Urinary bladder (tissue), 3 donors: ENCODE measurements at regions not wholly inside any gene's neighbourhood (a gene's known extent, or its start where the extent isn't known, plus 50 kb on each side); places are given as distances from the start of the nearest gene placed in this dataset.

Experiments used
- DNase-seq: peaks from one replicate; pipeline ENCODE4 v3.0.0-alpha.2; 2015; ENCODE audit errors: extremely low spot score
- H3K27ac ChIP-seq: one replicate; pipeline ENCODE4 v1.5.1; 2013; ENCODE audit warnings: low read depth, mild to moderate bottlenecking, moderate library complexity
- H3K36me3 ChIP-seq: one replicate; pipeline ENCODE4 v1.6.1; 2013; ENCODE audit warnings: mild to moderate bottlenecking, moderate library complexity; ENCODE audit not compliant: insufficient read depth
- H3K4me1 ChIP-seq: one replicate; pipeline ENCODE4 v1.6.1; 2013; ENCODE audit warnings: mild to moderate bottlenecking, moderate library complexity; ENCODE audit not compliant: insufficient read depth
- H3K4me3 ChIP-seq: one replicate; pipeline ENCODE4 v1.5.1; 2013; ENCODE audit warnings: low read depth, low read length
- WGBS: extraction: QIAGEN DNeasy Blood & Tissue Kit; methylation state at CpG from one replicate; pipeline ENCODE4 v1.1.7; 2013; 5-methylcytosine and 5-hydroxymethylcytosine counted together
- donor health status: healthy with polysubstance abuse.
- donor health status: healthy.

GRCh38 chr18:46393230-46393629, 263.8 kb downstream of the LOXHD1 start:
- WGBS: 80% methylated on average over 8 of the region's 8 CpGs
- Histone ChIP-seq H3K36me3 (no peaks in the 10 kb centered on the region), H3K27ac (no peak overlapping the region), H3K4me1 (no peaks in the 10 kb centered on the region), H3K4me3 (no peak overlapping the region)
- DNase-seq: no peak

- no peaks in the 10 kb centered on the region for H3K36me3 ChIP-seq
- no peak for DNase-seq
- WGBS: 89% methylated on average over 6 of the region's 6 CpGs
- H3K27ac ChIP-seq: no peak overlapping the region
- H3K4me1 ChIP-seq: no peaks in the 10 kb centered on the region
- H3K4me3 ChIP-seq: no peak overlapping the region
These were observed 263.1 kb downstream of the LOXHD1 start for GRCh38 chr18:46393961-46394360.

GRCh38 chr18:46395795-46396194, 261.2 kb downstream of the LOXHD1 start:
- no peak for DNase-seq
- 94% methylated on average over 4 of the region's 4 CpGs for WGBS
- Histone ChIP-seq H3K36me3 (no peaks in the 10 kb centered on the region), H3K4me1 (no peaks in the 10 kb centered on the region), H3K4me3 (no peak overlapping the region), H3K27ac (no peak overlapping the region)

- no peaks in the 10 kb centered on the region for H3K4me1 ChIP-seq
- DNase-seq: no peak
- H3K36me3 ChIP-seq: no peaks in the 10 kb centered on the region
- no peak overlapping the region for H3K4me3 ChIP-seq
- no peak overlapping the region for H3K27ac ChIP-seq
These were observed 259.8 kb downstream of the LOXHD1 start for GRCh38 chr18:46397174-46397573.

GRCh38 chr18:46398005-46398404, 259.0 kb downstream of the LOXHD1 start:
- WGBS: 94% methylated on average over 7 of the region's 7 CpGs
- DNase-seq: no peak

GRCh38 chr18:46398625-46399024, 258.4 kb downstream of the LOXHD1 start:
- WGBS: 73% methylated on average over 9 of the region's 9 CpGs
- Histone ChIP-seq H3K27ac (no peak overlapping the region), H3K4me1 (no peaks in the 10 kb centered on the region), H3K4me3 (no peak overlapping the region), H3K36me3 (no peaks in the 10 kb centered on the region)
- DNase-seq: no peak

More at GRCh38 chr18:46398005-46398404, 259.0 kb downstream of the LOXHD1 start:
- Histone ChIP-seq H3K36me3 (no peaks in the 10 kb centered on the region), H3K27ac (no peak overlapping the region), H3K4me1 (no peaks in the 10 kb centered on the region), H3K4me3 (no peak overlapping the region)

- H3K4me1 ChIP-seq: no peaks in the 10 kb centered on the region
- no peaks in the 10 kb centered on the region for H3K36me3 ChIP-seq
- H3K27ac ChIP-seq: no peak overlapping the region
- 91% methylated on average over 11 of the region's 11 CpGs for WGBS
- no peak overlapping the region for H3K4me3 ChIP-seq
- DNase-seq: no peak
These were observed 257.7 kb downstream of the LOXHD1 start for GRCh38 chr18:46399303-46399702.

GRCh38 chr18:46400449-46400848, 256.6 kb downstream of the LOXHD1 start:
- H3K4me3 ChIP-seq: no peak overlapping the region
- H3K36me3 ChIP-seq: no peaks in the 10 kb centered on the region
- H3K27ac ChIP-seq: no peak overlapping the region
- H3K4me1 ChIP-seq: no peaks in the 10 kb centered on the region
- 92% methylated on average over 8 of the region's 8 CpGs for WGBS
- DNase-seq: no peak

GRCh38 chr18:46401486-46402070, 255.4 kb downstream of the LOXHD1 start:
- 71% methylated on average over 7 of the region's 7 CpGs for WGBS
- no peak for DNase-seq
- no peak overlapping the region for H3K4me3 ChIP-seq
- H3K27ac ChIP-seq: no peak overlapping the region
- no peaks in the 10 kb centered on the region for H3K36me3 ChIP-seq
- H3K4me1 ChIP-seq: no peaks in the 10 kb centered on the region

- no peak overlapping the region for H3K4me3 ChIP-seq
- no peaks in the 10 kb centered on the region for H3K36me3 ChIP-seq
- H3K27ac ChIP-seq: no peak overlapping the region
- 84% methylated on average over 4 of the region's 4 CpGs for WGBS
- no peak for DNase-seq
- H3K4me1 ChIP-seq: no peaks in the 10 kb centered on the region
These were observed 254.6 kb downstream of the LOXHD1 start for GRCh38 chr18:46402396-46402795.

GRCh38 chr18:46402945-46403344, 254.1 kb downstream of the LOXHD1 start:
- Histone ChIP-seq H3K36me3 (no peaks in the 10 kb centered on the region), H3K4me3 (no peak overlapping the region), H3K27ac (no peak overlapping the region), H3K4me1 (no peaks in the 10 kb centered on the region)
- 70% methylated on average over 4 of the region's 4 CpGs for WGBS
- no peak for DNase-seq

- DNase-seq: no peak
- H3K4me3 ChIP-seq: no peak overlapping the region
- no peaks in the 10 kb centered on the region for H3K36me3 ChIP-seq
- no peaks in the 10 kb centered on the region for H3K4me1 ChIP-seq
- H3K27ac ChIP-seq: no peak overlapping the region
- WGBS: 94% methylated on average over 9 of the region's 9 CpGs
These were observed 251.0 kb downstream of the LOXHD1 start for GRCh38 chr18:46405832-46406538.

- H3K4me3 ChIP-seq: no peak overlapping the region
- no peaks in the 10 kb centered on the region for H3K36me3 ChIP-seq
- no peaks in the 10 kb centered on the region for H3K4me1 ChIP-seq
- no peak overlapping the region for H3K27ac ChIP-seq
- 82% methylated on average over 4 of the region's 4 CpGs for WGBS
- DNase-seq: no peak
These were observed 250.5 kb downstream of the LOXHD1 start for GRCh38 chr18:46406539-46406932.

GRCh38 chr18:46407486-46408166, 249.4 kb downstream of the LOXHD1 start:
- H3K4me3 ChIP-seq: no peak overlapping the region
- no peak for DNase-seq
- no peaks in the 10 kb centered on the region for H3K36me3 ChIP-seq
- WGBS: 52% methylated on average over 6 of the region's 6 CpGs
- H3K4me1 ChIP-seq: peaks cover under 1% of the 10 kb centered on the region
- no peak overlapping the region for H3K27ac ChIP-seq
